Hepatocyte (in vitro differentiated cells): ENCODE measurements at regions not wholly inside any gene's neighbourhood (a gene's known extent, or its start where the extent isn't known, plus 50 kb on each side); places are given as distances from the start of the nearest gene placed in this dataset.
"Not testable (repeated sequence)": the region's sequence is repeated elsewhere in the genome, so short reads cannot be mapped to it uniquely, and the experiment has no call there.

Experiments
- DNase-seq: peaks from one replicate; pipeline ENCODE4 v3.0.0-alpha.2; 2016; ENCODE audit warnings: low spot score
- H2AFZ ChIP-seq: fragments of 200-600 bp; sonication (generic); 2 replicates; pipeline ENCODE4 v1.6.0; 2016; ENCODE audit warnings: antibody characterized with exemption, mild to moderate bottlenecking
- H3K27ac ChIP-seq: fragments of 200-600 bp; sonication (generic); 2 replicates; pipeline ENCODE4 v1.5.1; 2016; ENCODE audit warnings: mild to moderate bottlenecking
- H3K27me3 ChIP-seq: fragments of 200-600 bp; sonication (generic); 2 replicates; pipeline ENCODE4 v1.6.1; 2016
- H3K36me3 ChIP-seq: fragments of 200-600 bp; sonication (generic); replicated peaks from 2 replicates; pipeline ENCODE4 v1.5.1; 2016; ENCODE audit warnings: low read depth; ENCODE audit not compliant: insufficient read depth
- H3K4me1 ChIP-seq: fragments of 200-600 bp; sonication (generic); 2 replicates; pipeline ENCODE4 v1.5.1; 2016; ENCODE audit warnings: mild to moderate bottlenecking, moderate library complexity; ENCODE audit not compliant: insufficient read depth
- H3K4me2 ChIP-seq: fragments of 200-600 bp; sonication (generic); 2 replicates; pipeline ENCODE4 v1.6.0; 2016
- H3K4me3 ChIP-seq: fragments of 200-600 bp; sonication (generic); 2 replicates; pipeline ENCODE4 v1.5.1; 2016; ENCODE audit warnings: mild to moderate bottlenecking
- H3K79me2 ChIP-seq: fragments of 200-600 bp; sonication (generic); 2 replicates; pipeline ENCODE4 v1.6.0; 2017; ENCODE audit warnings: mild to moderate bottlenecking
- H3K9me2 ChIP-seq: fragments of 200-600 bp; sonication (generic); replicated peaks from 2 replicates; pipeline ENCODE4 v1.6.0; 2017; ENCODE audit warnings: mild to moderate bottlenecking; ENCODE audit not compliant: insufficient read depth
- H3K9me3 ChIP-seq: fragments of 200-600 bp; sonication (generic); 2 replicates; pipeline ENCODE4 v1.5.1; 2016; ENCODE audit warnings: low read depth, mild to moderate bottlenecking
- H4K20me1 ChIP-seq: fragments of 200-600 bp; sonication (generic); 2 replicates; pipeline ENCODE4 v1.6.0; 2016; ENCODE audit warnings: mild to moderate bottlenecking; ENCODE audit not compliant: insufficient read depth, poor library complexity, severe bottlenecking
- CTCF ChIP-seq: fragments of 200-600 bp; sonication (generic); IDR thresholded peaks from 2 replicates; pipeline ENCODE4 v1.5.1; 2016; ENCODE audit warnings: antibody characterized with exemption, mild to moderate bottlenecking; ENCODE audit not compliant: poor library complexity
- EZH2 ChIP-seq: fragments of 200-600 bp; sonication (generic); IDR thresholded peaks from 2 replicates; pipeline ENCODE4 v1.6.1; 2016; ENCODE audit warnings: antibody characterized with exemption, mild to moderate bottlenecking, borderline replicate concordance
- EZH2phosphoT487 ChIP-seq: fragments of 200-600 bp; sonication (generic); IDR thresholded peaks from one replicate; pipeline ENCODE4 v1.6.1; 2018; ENCODE audit warnings: antibody characterized with exemption, mild to moderate bottlenecking, low read depth, moderate library complexity; ENCODE audit not compliant: unreplicated experiment, severe bottlenecking
- WGBS: methylation state at CpG from one replicate; pipeline ENCODE4 v1.1.6; 2016; ENCODE audit warnings: low lambda C conversion rate; ENCODE audit errors: missing lambda C conversion rate; 5-methylcytosine and 5-hydroxymethylcytosine counted together

DNA sequence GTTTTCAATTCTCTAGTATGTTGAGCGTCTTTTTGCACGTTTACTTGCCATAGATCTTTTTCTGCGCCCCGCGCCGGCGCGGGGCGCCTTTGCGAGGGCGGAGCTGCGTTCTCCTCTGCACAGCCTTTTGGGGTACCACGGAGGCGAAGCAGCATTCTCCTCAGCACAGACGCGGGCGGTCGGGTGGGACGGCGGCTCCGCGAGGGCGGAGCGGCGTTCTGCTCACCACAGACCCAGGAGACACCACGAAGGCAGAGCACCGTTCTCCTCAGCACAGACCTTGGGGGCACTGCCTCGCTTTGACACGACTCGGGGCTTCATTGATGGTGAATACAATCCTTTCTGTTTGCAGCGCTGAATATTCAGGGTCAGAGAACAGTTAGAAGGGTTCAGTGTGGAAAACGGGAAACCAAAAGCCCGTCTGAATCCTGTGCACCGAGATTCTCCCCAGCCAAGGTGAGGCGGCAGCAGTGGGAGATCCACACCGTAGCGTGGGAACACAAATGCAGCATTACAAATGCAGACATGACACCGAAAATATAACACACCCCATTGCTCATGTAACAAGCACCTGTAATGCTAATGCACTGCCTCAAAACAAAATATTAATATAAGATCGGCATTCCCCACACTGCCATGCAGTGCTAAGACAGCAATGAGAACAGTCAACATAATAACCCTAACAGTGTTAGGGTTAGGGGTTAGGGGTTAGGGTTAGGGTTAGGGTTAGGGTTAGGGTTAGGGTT, 190.7 kb upstream of the VIPR2 start:
- H3K36me3 ChIP-seq, H3K4me1 ChIP-seq, H3K9me2 ChIP-seq, H3K4me2 ChIP-seq, H3K9me3 ChIP-seq, H4K20me1 ChIP-seq, H3K4me3 ChIP-seq, DNase-seq, H2AFZ ChIP-seq, H3K79me2 ChIP-seq, H3K27ac ChIP-seq, H3K27me3 ChIP-seq: not testable (repeated sequence)
- 93% methylated on average over 27 of the region's 39 CpGs for WGBS

- 100% methylated on average over 1 of the region's 1 CpG for WGBS
Observed at GRCh38 chr7:159332854-159333479, 188.3 kb upstream of the VIPR2 start.

DNA sequence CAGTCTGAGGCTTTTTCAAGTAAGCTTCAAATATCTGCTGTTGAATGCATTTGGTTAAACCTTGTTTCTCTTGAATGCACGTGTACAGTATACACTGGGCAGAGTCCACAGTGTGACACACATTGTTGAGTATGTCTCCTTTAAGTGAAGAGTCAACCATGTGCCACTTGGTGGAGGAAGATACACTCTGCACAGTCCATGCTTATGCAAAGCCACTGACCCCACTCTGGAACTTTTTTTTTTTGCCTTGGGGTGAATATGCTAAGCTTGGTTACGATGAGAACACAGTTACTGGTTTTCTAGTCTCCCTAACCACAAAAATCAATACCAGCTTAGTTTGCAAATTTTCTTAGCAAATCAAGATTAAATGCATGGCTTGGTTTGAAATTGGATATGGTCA, 186.8 kb upstream of the VIPR2 start:
- Histone ChIP-seq H2AFZ (no peak overlapping the region), H3K4me3 (no peak overlapping the region), H3K4me1 (no peaks in the 10 kb centered on the region), H3K27ac (no peak overlapping the region), H4K20me1 (no peaks in the 10 kb centered on the region), H3K27me3 (no peaks in the 10 kb centered on the region), H3K9me3 (peaks cover 10% of the 10 kb centered on the region), H3K4me2 (no peak overlapping the region), H3K9me2 (no peaks in the 10 kb centered on the region), H3K79me2 (no peaks in the 10 kb centered on the region), H3K36me3 (no peaks in the 10 kb centered on the region)
- 61% methylated on average over 2 of the region's 2 CpGs for WGBS
- TF ChIP-seq EZH2phosphoT487 (no peak), CTCF (no peak), EZH2 (no peak)
- DNase-seq, result no peak

More at GRCh38 chr7:159332854-159333479, 188.3 kb upstream of the VIPR2 start:
- not testable (repeated sequence) for DNase-seq, H3K27ac ChIP-seq, H3K36me3 ChIP-seq, H3K79me2 ChIP-seq, H3K4me3 ChIP-seq, H3K27me3 ChIP-seq, H3K9me2 ChIP-seq, H3K4me1 ChIP-seq, H2AFZ ChIP-seq, H3K9me3 ChIP-seq, H3K4me2 ChIP-seq, H4K20me1 ChIP-seq

- Histone ChIP-seq H3K27me3 (no peaks in the 10 kb centered on the region), H3K27ac (no peak overlapping the region), H2AFZ (no peak overlapping the region), H3K9me2 (no peaks in the 10 kb centered on the region), H3K9me3 (peaks cover 10% of the 10 kb centered on the region), H3K79me2 (no peaks in the 10 kb centered on the region), H3K4me3 (no peak overlapping the region), H4K20me1 (no peaks in the 10 kb centered on the region), H3K4me1 (no peaks in the 10 kb centered on the region), H3K4me2 (no peak overlapping the region), H3K36me3 (no peaks in the 10 kb centered on the region)
- no peak for TF ChIP-seq EZH2
- no peak for TF ChIP-seq EZH2phosphoT487
- no peak for TF ChIP-seq CTCF
- DNase-seq, result no peak
Observed at GRCh38 chr7:159329818-159330378, 185.2 kb upstream of the VIPR2 start.
